Transverse colon (tissue), 4 donors: ENCODE measurements at regions not wholly inside any gene's neighbourhood (a gene's known extent, or its start where the extent isn't known, plus 50 kb on each side); places are given as distances from the start of the nearest gene placed in this dataset.

Experiments
- DNase-seq: peaks from one replicate; pipeline ENCODE4 v3.0.0-alpha.2; 2019
- H3K27ac ChIP-seq, 4 donors: fragments of 200-600 bp; sonication (generic); 2 replicates each; pipeline ENCODE4 v1.5.1; 2016 to 2018; ENCODE audit warnings: inconsistent platforms in 4 of 4
- H3K27me3 ChIP-seq: fragments of 200-600 bp; sonication (generic); 2 replicates; pipeline ENCODE4 v1.5.1; 2017; ENCODE audit warnings: inconsistent platforms
- H3K36me3 ChIP-seq, 4 donors: fragments of 200-600 bp; sonication (generic); 2 replicates each; pipeline ENCODE4 v1.5.1; 2017 to 2019; ENCODE audit warnings: inconsistent platforms in 4 of 4
- H3K4me1 ChIP-seq, 4 donors: fragments of 200-600 bp; sonication (generic); 2 replicates each; pipeline ENCODE4 v1.5.1; 2017 to 2020; ENCODE audit warnings: inconsistent platforms in 4 of 4
- H3K4me3 ChIP-seq, 4 donors: fragments of 200-600 bp; sonication (generic); 1 replicate in 1 of 4; 2 replicates in 3 of 4; pipeline versions ENCODE4 v1.5.1 to v1.6.1; 2017 to 2019; ENCODE audit warnings: inconsistent platforms in 4 of 4
- H3K9me3 ChIP-seq, 2 donors: fragments of 200-600 bp; sonication (generic); 2 replicates each; pipeline ENCODE4 v1.5.1; 2017 to 2019; ENCODE audit warnings: inconsistent platforms in 2 of 2
- CTCF ChIP-seq, 5 experiments: fragments of 200-600 bp in 3 of 5; fragments of 450-650 bp in 2 of 5; sonication (generic) in 3 of 5; IDR thresholded peaks; 1 replicate in 2 of 5; 2 replicates in 3 of 5; pipeline ENCODE4 v1.5.1; 2016 to 2017; ENCODE audit warnings: antibody characterized with exemption in 5 of 5, inconsistent platforms in 3 of 5, mild to moderate bottlenecking in 2 of 5, moderate library complexity in 1 of 5
- EP300 ChIP-seq: sonication (generic); formaldehyde crosslinking; IDR thresholded peaks from one replicate; pipeline ENCODE4 v1.6.1; 2017; ENCODE audit warnings: antibody characterized with exemption, low read depth
- POLR2A ChIP-seq: fragments of 450-650 bp; IDR thresholded peaks from one replicate; pipeline ENCODE4 v1.6.1; 2016; ENCODE audit warnings: antibody characterized with exemption, mild to moderate bottlenecking, moderate library complexity
- POLR2AphosphoS5 ChIP-seq, 3 donors: sonication (generic); formaldehyde crosslinking; IDR thresholded peaks; one replicate each; pipeline ENCODE4 v1.6.1; 2016; ENCODE audit warnings: antibody characterized with exemption in 3 of 3
- WGBS, 2 donors: methylation state at CpG; one replicate each; pipeline ENCODE4 v1.1.5; 2018; ENCODE audit warnings: low coverage in 1 of 2; 5-methylcytosine and 5-hydroxymethylcytosine counted together
- in situ Hi-C, 4 donors: fragments of 200-750 bp; cut with MboI; loops; one replicate each; pipeline versions ENCODE4 v1.15.0 to v1.15.1; 2017; ENCODE audit warnings: low sequenced_read_pairs in 3 of 4, low pct_ligation_motif_present in 1 of 4, low pct_unique_long_range_greater_than_20kb in 1 of 4
- intact Hi-C: fragments of 100-400 bp; cut with DNase I; formaldehyde crosslinking; loops from one replicate; pipeline ENCODE4 v1.15.1; 2023; ENCODE audit warnings: low total_unique reads

- no peak for DNase-seq
- no peaks in the 10 kb centered on the region for H3K27me3 ChIP-seq
- H3K36me3 ChIP-seq = no peaks in the 10 kb centered on the region
- 88 to 91% methylated on average over 9 to 16 of the region's 16 CpGs for WGBS, 2 donors
- no peak overlapping the region for H3K4me3 ChIP-seq
- TF ChIP-seq CTCF (IDR thresholded peaks at IDR 0.05) (no peak), EP300 (no peak), POLR2AphosphoS5 (IDR thresholded peaks at IDR 0.05) (no peak), POLR2A (no peak)
- in situ Hi-C loops (loop anchor here in 1 of 4 donors (10.0 kb wide), 1 partner anchor 91 kb away; no protein-coding TSS in a partner anchor), intact Hi-C loops (no loop called here)
- no peaks in the 10 kb centered on the region for H3K9me3 ChIP-seq
- H3K27ac ChIP-seq = no peak overlapping the region
- peaks cover 0 to 12% (median 0%) of the 10 kb centered on the region in 4 donors for H3K4me1 ChIP-seq
These were observed 50.5 kb downstream of the RGS12 start for GRCh38 chr4:3343358-3343757.

GRCh38 chr4:3344104-3344503 is 51.3 kb downstream of the RGS12 start:
- Histone ChIP-seq H3K36me3 (no peaks in the 10 kb centered on the region), H3K27ac (no peak overlapping the region), H3K27me3 (no peaks in the 10 kb centered on the region), H3K9me3 (no peaks in the 10 kb centered on the region), H3K4me3 (no peak overlapping the region), H3K4me1 (peaks cover 0 to 12% (median 0%) of the 10 kb centered on the region in 4 donors)
- DNase-seq = no peak
- in situ Hi-C loops (loop anchor here in 1 of 4 donors (10.0 kb wide), 1 partner anchor 91 kb away; no protein-coding TSS in a partner anchor), intact Hi-C loops (no loop called here)
- 87% methylated on average over 9 of the region's 9 CpGs; no CpG with 5 or more reads in 1 of the 2 donors for WGBS, 2 donors
- no peak for TF ChIP-seq EP300
- no peak for TF ChIP-seq CTCF (IDR thresholded peaks at IDR 0.05)
- no peak for TF ChIP-seq POLR2AphosphoS5 (IDR thresholded peaks at IDR 0.05)
- no peak for TF ChIP-seq POLR2A

- Histone ChIP-seq H3K27me3 (no peaks in the 10 kb centered on the region), H3K36me3 (no peaks in the 10 kb centered on the region), H3K27ac (no peak overlapping the region), H3K4me3 (no peak overlapping the region), H3K9me3 (no peaks in the 10 kb centered on the region), H3K4me1 (peaks cover 0 to 12% (median 0%) of the 10 kb centered on the region in 4 donors)
- in situ Hi-C loops (loop anchor here in 1 of 4 donors (10.0 kb wide), 1 partner anchor 90 kb away; no protein-coding TSS in a partner anchor), intact Hi-C loops (no loop called here)
- WGBS, 2 donors = 80 to 82% methylated on average over 2 to 4 of the region's 4 CpGs
- TF ChIP-seq POLR2AphosphoS5 (IDR thresholded peaks at IDR 0.05) = no peak
- no peak for TF ChIP-seq POLR2A
- TF ChIP-seq EP300 = no peak
- no peak for DNase-seq
These were observed 51.8 kb downstream of the RGS12 start for GRCh38 chr4:3344596-3344995.

GRCh38 chr4:3345384-3345783 is 52.6 kb downstream of the RGS12 start:
- Histone ChIP-seq H3K9me3 (no peaks in the 10 kb centered on the region), H3K36me3 (no peaks in the 10 kb centered on the region), H3K4me1 (peaks cover 0 to 12% (median 0%) of the 10 kb centered on the region in 4 donors), H3K27ac (no peak overlapping the region), H3K27me3 (no peaks in the 10 kb centered on the region), H3K4me3 (no peak overlapping the region)
- intact Hi-C loops = no loop called here
- no peak for TF ChIP-seq POLR2A
- no peak for TF ChIP-seq EP300
- TF ChIP-seq POLR2AphosphoS5 (IDR thresholded peaks at IDR 0.05) = no peak
- TF ChIP-seq CTCF (IDR thresholded peaks at IDR 0.05) = no peak
- in situ Hi-C loops = loop anchor here in 2 of 4 donors (5.0 to 10.0 kb wide), 2 partner anchors 89 to 97 kb away; partner anchors contain the start of gene HGFAC (in 1 of the 2)
- 87 to 90% methylated on average over 3 to 5 of the region's 5 CpGs for WGBS, 2 donors
- DNase-seq = no peak
